GM23248 (cell line): ENCODE measurements at regions not wholly inside any gene's neighbourhood (a gene's known extent, or its start where the extent isn't known, plus 50 kb on each side); places are given as distances from the start of the nearest gene placed in this dataset.
"Not testable (repeated sequence)": the region's sequence is repeated elsewhere in the genome, so short reads cannot be mapped to it uniquely, and the experiment has no call there.

Source experiments
- DNase-seq: peaks from one replicate; pipeline ENCODE4 v3.0.0-alpha.2; 2015
- H2AFZ ChIP-seq: fragments of 200-600 bp; sonication (generic); 2 replicates; pipeline ENCODE4 v1.6.1; 2016; ENCODE audit warnings: antibody characterized with exemption
- H3F3A ChIP-seq: fragments of 200-600 bp; sonication (generic); 2 replicates; pipeline ENCODE4 v1.6.1; 2016; ENCODE audit warnings: mild to moderate bottlenecking, antibody characterized with exemption, mixed run types; ENCODE audit not compliant: insufficient read depth
- H3K27ac ChIP-seq: fragments of 200-600 bp; sonication (generic); 2 replicates; pipeline ENCODE4 v1.5.1; 2016; ENCODE audit warnings: mild to moderate bottlenecking
- H3K27me3 ChIP-seq: fragments of 200-600 bp; sonication (generic); replicated peaks from 2 replicates; pipeline ENCODE4 v1.6.1; 2016; ENCODE audit warnings: mild to moderate bottlenecking; ENCODE audit not compliant: insufficient read depth
- H3K36me3 ChIP-seq: fragments of 200-600 bp; sonication (generic); 2 replicates; pipeline ENCODE4 v1.6.1; 2016; ENCODE audit warnings: low read depth, mild to moderate bottlenecking
- H3K4me1 ChIP-seq: fragments of 200-600 bp; sonication (generic); 2 replicates; pipeline ENCODE4 v1.6.1; 2016; ENCODE audit warnings: mild to moderate bottlenecking; ENCODE audit not compliant: insufficient read depth
- H3K4me2 ChIP-seq: fragments of 200-600 bp; sonication (generic); one replicate; pipeline ENCODE4 v1.6.1; 2016; ENCODE audit warnings: mild to moderate bottlenecking; ENCODE audit not compliant: unreplicated experiment
- H3K4me3 ChIP-seq: fragments of 200-600 bp; sonication (generic); 2 replicates; pipeline ENCODE4 v1.5.1; 2016; ENCODE audit warnings: mild to moderate bottlenecking
- H3K79me2 ChIP-seq: fragments of 200-600 bp; sonication (generic); 2 replicates; pipeline ENCODE4 v1.6.1; 2016; ENCODE audit warnings: mild to moderate bottlenecking; ENCODE audit not compliant: insufficient read depth
- H3K9ac ChIP-seq: fragments of 200-600 bp; sonication (generic); 2 replicates; pipeline ENCODE4 v1.6.1; 2016; ENCODE audit warnings: mild to moderate bottlenecking
- H3K9me2 ChIP-seq: fragments of 200-600 bp; sonication (generic); 2 replicates; pipeline ENCODE4 v1.6.1; 2016; ENCODE audit warnings: mixed run types, mild to moderate bottlenecking, moderate library complexity; ENCODE audit not compliant: insufficient read depth
- H3K9me3 ChIP-seq: fragments of 200-600 bp; sonication (generic); one replicate; pipeline ENCODE4 v1.6.1; 2017; ENCODE audit warnings: low read depth
- H4K20me1 ChIP-seq: fragments of 200-600 bp; sonication (generic); 2 replicates; pipeline ENCODE4 v1.6.0; 2016; ENCODE audit not compliant: insufficient read depth
- EZH2 ChIP-seq: fragments of 200-600 bp; sonication (generic); IDR thresholded peaks from 2 replicates; pipeline ENCODE4 v1.6.1; 2018; ENCODE audit warnings: antibody characterized with exemption, mild to moderate bottlenecking; ENCODE audit not compliant: insufficient read depth, poor library complexity, severe bottlenecking
- EZH2phosphoT487 ChIP-seq: fragments of 200-600 bp; sonication (generic); IDR thresholded peaks from 2 replicates; pipeline ENCODE4 v1.6.1; 2018; ENCODE audit warnings: antibody characterized with exemption, moderate library complexity, mild to moderate bottlenecking, low read depth; ENCODE audit not compliant: insufficient read depth
- WGBS, 2 experiments: methylation state at CpG; one replicate each; pipeline ENCODE4 v1.1.6; 2015 to 2017; ENCODE audit warnings: low lambda C conversion rate in 2 of 2, low coverage in 1 of 2; ENCODE audit errors: missing lambda C conversion rate in 2 of 2; 5-methylcytosine and 5-hydroxymethylcytosine counted together
- in situ Hi-C: fragments of 300-500 bp; cut with MboI; formaldehyde crosslinking; loops from 2 replicates; pipeline ENCODE4 v1.15.0; 2020

- WGBS, 2 experiments = 86 to 87% methylated on average over 10 of the region's 10 CpGs
- Histone ChIP-seq H3K36me3 (no peaks in the 10 kb centered on the region), H3K4me1 (no peaks in the 10 kb centered on the region), H4K20me1 (no peaks in the 10 kb centered on the region), H3K9me2 (no peaks in the 10 kb centered on the region), H3K27me3 (no peaks in the 10 kb centered on the region), H3K4me3 (no peak overlapping the region), H3K27ac (no peak overlapping the region), H3K4me2 (no peak overlapping the region), H3F3A (no peaks in the 10 kb centered on the region), H3K79me2 (no peaks in the 10 kb centered on the region), H3K9ac (no peak overlapping the region), H3K9me3 (no peaks in the 10 kb centered on the region), H2AFZ (no peak overlapping the region)
- DNase-seq = no peak
- in situ Hi-C loops = no loop called here
- TF ChIP-seq EZH2phosphoT487 (no peak), EZH2 (no peak)
Measured at GRCh38 chr13:44780591-44781280, 204.6 kb upstream of the TSC22D1 start.

GRCh38 chr13:44778761-44779484 lies 202.8 kb upstream of the TSC22D1 start:
- WGBS, 2 experiments = 49 to 62% methylated on average over 9 of the region's 9 CpGs

GRCh38 chr13:44775290-44775689 lies 199.2 kb upstream of the TSC22D1 start:
- H3F3A ChIP-seq, DNase-seq: not testable (repeated sequence)

More at GRCh38 chr13:44778761-44779484, 202.8 kb upstream of the TSC22D1 start:
- no peaks in the 10 kb centered on the region for H4K20me1 ChIP-seq
- no peak overlapping the region for H3K4me3 ChIP-seq
- in situ Hi-C loops = no loop called here
- TF ChIP-seq EZH2phosphoT487 (no peak), EZH2 (no peak)
- no peaks in the 10 kb centered on the region for H3K79me2 ChIP-seq
- no peaks in the 10 kb centered on the region for H3K36me3 ChIP-seq
- no peaks in the 10 kb centered on the region for H3K4me1 ChIP-seq
- no peaks in the 10 kb centered on the region for H3F3A ChIP-seq
- H3K4me2 ChIP-seq = no peak overlapping the region
- no peaks in the 10 kb centered on the region for H3K9me3 ChIP-seq
- H3K9me2 ChIP-seq = no peaks in the 10 kb centered on the region
- no peak overlapping the region for H3K9ac ChIP-seq
- H2AFZ ChIP-seq = no peak overlapping the region
- DNase-seq = no peak
- no peak overlapping the region for H3K27ac ChIP-seq
- H3K27me3 ChIP-seq = no peaks in the 10 kb centered on the region

GRCh38 chr13:44770951-44771350 lies 194.8 kb upstream of the TSC22D1 start:
- no peak for DNase-seq
- H3K4me2 ChIP-seq = no peak overlapping the region
- no peak overlapping the region for H3K4me3 ChIP-seq
- no peak overlapping the region for H3K9ac ChIP-seq
- in situ Hi-C loops = no loop called here
- 95 to 96% methylated on average over 5 of the region's 5 CpGs for WGBS, 2 experiments
- H3K27me3 ChIP-seq = no peaks in the 10 kb centered on the region
- no peak overlapping the region for H3K27ac ChIP-seq
- H3K4me1 ChIP-seq = peaks cover 11% of the 10 kb centered on the region
- no peaks in the 10 kb centered on the region for H3K36me3 ChIP-seq
- TF ChIP-seq EZH2 = no peak
- no peak for TF ChIP-seq EZH2phosphoT487
- no peaks in the 10 kb centered on the region for H4K20me1 ChIP-seq
- H2AFZ ChIP-seq = no peak overlapping the region
- 0 out of 2 replicates have a peak, but pooled peaks cover 7% of the 10 kb centered on the region for H3F3A ChIP-seq
- no peaks in the 10 kb centered on the region for H3K9me3 ChIP-seq
- H3K9me2 ChIP-seq = no peaks in the 10 kb centered on the region
- H3K79me2 ChIP-seq = no peaks in the 10 kb centered on the region

More at GRCh38 chr13:44775290-44775689, 199.2 kb upstream of the TSC22D1 start:
- WGBS, 2 experiments = 81 to 83% methylated on average over 3 of the region's 3 CpGs
- H3K4me3 ChIP-seq, H3K4me1 ChIP-seq, H2AFZ ChIP-seq, H3K9ac ChIP-seq, H3K27me3 ChIP-seq, H3K4me2 ChIP-seq, H3K79me2 ChIP-seq, H3K9me2 ChIP-seq, H3K36me3 ChIP-seq, in situ Hi-C loops, H4K20me1 ChIP-seq, H3K27ac ChIP-seq, H3K9me3 ChIP-seq: not testable (repeated sequence)
